HG02642 (cell line): ENCODE measurements at regions not wholly inside any gene's neighbourhood (a gene's known extent, or its start where the extent isn't known, plus 50 kb on each side); places are given as distances from the start of the nearest gene placed in this dataset.
A peak's percentile ranks its signal among the peaks of the same experiment; 100 is the strongest.

Experiments used
- ATAC-seq: cut with Tn5 transposase; IDR thresholded peaks from one replicate; pipeline ENCODE4 v1.9.1; 2021; ENCODE audit warnings: mild to moderate bottlenecking; ENCODE audit not compliant: unreplicated experiment, poor library complexity

DNA sequence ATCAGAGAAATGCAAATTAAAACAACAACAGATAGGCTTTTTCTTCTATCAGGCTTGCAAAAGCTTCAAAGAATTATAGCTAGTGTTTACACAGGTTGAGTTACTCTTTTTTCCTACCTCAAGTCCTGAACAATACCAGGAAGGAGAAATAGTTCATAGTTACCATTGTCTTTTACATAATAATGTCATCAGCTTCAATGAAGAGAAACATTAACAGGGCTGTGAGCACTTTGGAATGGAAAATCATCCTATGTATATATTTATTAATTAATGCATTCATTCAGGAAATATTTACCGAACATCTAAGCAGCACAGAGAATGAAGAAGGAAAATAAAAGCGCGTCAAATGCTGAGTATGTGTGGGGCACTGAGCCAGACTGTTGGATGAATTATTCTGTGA lies 197.3 kb downstream of the ZBTB18 start:
- no peak for ATAC-seq

GRCh38 chr1:244252211-244252610 lies 199.5 kb downstream of the ADSS2 start:
- ATAC-seq: no peak

GRCh38 chr1:244254467-244254866 lies 197.2 kb downstream of the ADSS2 start:
- no peak for ATAC-seq

DNA sequence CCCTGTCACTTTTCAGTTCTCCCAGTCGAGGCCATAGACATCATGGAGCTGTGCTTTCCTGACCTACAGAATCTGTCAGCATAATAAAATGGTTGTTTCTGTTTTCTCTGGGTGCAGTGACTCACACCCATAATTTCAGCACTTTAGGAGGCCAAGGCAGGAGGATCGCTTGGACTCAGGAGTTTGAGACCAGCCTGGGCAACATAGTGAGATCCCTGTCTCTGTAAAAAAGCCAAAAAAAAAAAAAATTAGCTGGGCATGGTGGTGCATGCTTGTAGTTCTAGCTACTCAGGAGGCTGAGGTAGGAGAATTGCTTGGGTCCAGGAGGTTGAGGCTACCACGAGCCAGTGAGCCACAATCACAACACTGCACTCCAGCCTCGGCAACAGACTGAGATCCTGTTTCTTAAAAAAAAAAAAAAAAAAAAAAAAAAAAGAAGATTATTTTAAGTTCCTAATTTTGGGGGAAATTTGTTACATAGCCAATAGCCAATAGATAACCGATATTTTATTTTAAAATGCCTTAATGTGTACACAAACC lies 196.2 kb downstream of the ADSS2 start:
- no peak for ATAC-seq

DNA sequence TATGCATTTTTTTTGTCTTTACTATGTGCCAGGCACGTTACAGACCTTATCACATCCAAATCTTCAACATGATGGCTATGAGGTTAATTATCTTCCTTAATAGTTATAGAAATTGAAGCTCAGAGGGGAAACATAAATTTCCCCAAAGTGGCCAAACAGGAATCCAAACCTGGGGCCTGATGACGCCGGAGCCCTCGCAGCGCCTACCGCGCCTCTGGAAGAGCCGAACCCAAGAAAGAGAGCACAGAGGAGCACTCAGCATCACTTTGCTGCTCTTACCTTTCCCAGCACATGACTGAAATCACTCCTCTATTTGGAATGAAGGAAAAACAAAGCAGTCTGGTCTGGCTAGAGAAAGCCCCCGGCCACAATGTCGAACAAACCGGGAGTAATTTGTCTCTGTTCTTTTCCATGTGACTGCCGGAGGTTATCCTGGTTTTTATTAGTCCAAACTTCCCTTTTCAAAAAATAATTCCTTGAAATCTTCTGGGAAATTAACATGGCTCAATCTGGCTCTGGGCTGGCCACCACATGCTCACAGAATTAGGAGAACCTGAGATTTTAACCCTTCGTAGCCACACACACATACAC lies 195.5 kb downstream of the ADSS2 start:
- ATAC-seq: no peak

GRCh38 chr1:244264163-244264562 lies 187.5 kb downstream of the ADSS2 start:
- ATAC-seq: no peak

- ATAC-seq: no peak
Observed at GRCh38 chr1:244265507-244265906, 186.2 kb downstream of the ADSS2 start.

GRCh38 chr1:244269169-244269568 lies 182.5 kb downstream of the ADSS2 start:
- ATAC-seq: no peak

GRCh38 chr1:244271004-244271403 lies 180.7 kb downstream of the ADSS2 start:
- no peak for ATAC-seq

DNA sequence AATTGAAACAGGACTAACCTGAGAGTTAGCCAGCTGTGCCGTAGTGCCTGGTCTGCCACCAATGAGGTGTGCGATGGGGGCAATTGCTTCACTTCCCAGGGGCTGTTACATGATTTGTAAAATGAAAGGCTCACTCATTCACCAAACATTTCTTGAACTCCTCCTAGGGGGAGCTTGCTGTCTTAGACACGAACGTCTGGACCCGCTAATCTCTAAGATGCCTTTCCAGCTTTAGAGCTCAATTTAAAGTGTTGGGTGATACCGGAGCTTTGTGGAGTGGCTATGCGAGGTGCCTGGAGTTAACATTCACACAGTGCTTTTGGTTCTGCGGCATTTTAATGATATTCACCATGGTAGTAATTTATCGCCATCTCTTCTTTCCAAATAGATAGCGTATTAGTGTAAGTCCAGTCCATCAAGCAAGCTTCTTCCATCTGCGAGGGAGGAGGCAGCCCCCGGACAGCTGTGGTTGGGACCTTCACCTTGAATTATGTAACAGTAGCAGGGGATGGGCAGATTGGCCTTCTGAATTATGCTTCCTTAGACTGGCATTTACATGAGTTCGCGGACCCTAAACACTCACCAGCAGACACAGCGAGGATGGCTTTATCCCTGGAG lies 179.9 kb downstream of the ADSS2 start:
- no peak for ATAC-seq

- peak; percentile 76 for ATAC-seq
Observed at GRCh38 chr1:244272471-244273261, 179.0 kb downstream of the ADSS2 start.

DNA sequence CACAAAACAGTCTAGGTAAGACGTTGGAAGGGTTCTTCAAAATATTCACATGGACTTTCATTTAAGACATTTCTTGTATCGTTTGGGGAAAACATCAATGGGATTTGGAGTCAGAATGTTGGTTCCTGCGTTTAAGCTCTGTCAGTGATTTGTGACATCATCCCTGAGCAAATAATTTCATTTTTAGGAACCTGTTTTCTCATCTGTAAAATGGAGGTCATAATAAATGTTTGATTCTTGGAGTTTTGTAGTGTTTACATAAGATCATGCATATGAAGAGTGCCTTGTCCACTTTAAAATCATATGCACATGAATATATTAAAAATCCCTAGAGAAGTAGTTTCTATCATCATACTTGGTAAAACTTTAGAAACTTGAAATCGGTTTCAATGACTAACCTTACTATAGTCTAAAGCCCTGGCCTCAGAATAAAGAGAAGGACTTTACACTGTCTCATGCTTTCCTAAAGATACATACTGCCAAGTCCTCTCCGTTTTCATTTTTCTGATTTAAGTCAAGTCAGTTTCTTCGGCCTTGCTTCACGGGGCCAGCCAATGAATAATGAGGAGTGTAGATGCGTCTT lies 178.4 kb downstream of the ADSS2 start:
- ATAC-seq: no peak

DNA sequence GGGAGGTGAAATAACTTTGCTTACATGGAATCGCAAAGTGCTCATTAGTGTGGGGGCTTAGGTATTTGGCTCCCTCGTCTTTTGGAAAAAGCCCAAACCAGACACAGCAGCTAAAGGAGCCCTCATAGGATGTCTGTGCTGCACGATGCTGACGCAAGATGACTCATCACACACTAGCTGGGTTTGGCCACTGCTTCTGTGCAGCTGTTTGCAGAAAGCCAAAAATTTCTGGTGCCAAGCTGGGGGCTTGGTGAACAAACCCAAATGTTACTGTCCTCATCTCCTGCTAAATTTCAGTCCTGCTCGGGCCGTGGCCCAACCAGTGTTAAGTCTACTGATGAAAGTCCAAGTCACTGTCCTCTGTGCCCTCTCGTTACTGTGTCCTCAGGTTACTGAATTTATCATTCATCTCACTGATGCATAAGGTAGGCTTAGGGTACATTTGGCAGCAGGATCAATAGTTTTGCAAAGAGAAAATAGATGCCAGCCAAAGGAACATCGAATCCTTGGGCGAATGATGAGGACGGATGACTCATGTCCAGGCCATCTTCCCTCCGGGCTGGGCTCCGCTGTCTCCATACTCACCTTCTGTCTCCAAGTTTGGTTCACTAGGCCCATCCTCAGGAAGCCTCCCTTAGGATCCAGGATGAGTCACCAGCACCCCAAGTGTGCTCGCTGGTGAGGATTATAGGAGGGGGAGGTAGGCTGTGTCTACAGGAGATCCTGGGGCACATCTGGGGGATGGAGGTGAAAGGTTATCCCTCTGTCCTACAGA lies 177.7 kb downstream of the ADSS2 start:
- no peak for ATAC-seq

DNA sequence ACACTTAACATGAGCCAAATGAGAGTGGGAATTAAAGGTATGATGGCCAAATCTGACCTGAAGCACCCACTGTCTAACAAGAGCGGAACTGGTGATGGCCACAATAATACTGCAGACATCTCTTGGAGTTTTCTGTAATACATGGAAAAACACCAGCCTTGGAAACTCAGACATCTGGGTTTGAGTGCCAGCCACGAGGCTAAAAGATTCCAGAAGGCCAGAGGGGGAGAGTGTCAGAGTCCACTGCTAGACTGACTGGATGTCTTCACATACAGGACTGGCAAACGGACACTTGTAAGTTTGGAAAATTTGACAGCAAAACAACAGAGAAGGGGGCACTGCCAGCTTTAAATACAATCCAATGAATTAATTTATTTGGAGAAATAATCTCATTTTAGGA lies 175.1 kb downstream of the ADSS2 start:
- ATAC-seq: no peak

DNA sequence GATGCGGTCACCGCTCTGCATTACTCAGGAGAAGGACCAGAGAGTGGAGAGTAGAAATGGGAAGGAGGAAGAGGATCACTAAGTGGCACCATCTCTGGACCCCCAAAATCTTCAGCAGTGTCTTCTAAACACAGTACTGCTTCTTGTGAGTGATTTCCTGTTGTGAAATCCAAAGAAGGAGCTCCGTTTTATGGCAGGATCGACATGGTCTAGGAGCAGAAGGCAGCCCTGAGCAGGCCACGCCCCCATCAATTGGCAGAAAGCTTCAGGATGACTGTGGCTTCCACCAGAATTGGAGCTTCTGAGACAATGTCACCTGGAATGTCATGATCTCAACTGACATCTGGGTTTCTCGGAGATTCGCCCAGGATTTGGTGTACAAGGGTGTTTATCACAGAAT lies 171.5 kb downstream of the ADSS2 start:
- ATAC-seq: no peak

DNA sequence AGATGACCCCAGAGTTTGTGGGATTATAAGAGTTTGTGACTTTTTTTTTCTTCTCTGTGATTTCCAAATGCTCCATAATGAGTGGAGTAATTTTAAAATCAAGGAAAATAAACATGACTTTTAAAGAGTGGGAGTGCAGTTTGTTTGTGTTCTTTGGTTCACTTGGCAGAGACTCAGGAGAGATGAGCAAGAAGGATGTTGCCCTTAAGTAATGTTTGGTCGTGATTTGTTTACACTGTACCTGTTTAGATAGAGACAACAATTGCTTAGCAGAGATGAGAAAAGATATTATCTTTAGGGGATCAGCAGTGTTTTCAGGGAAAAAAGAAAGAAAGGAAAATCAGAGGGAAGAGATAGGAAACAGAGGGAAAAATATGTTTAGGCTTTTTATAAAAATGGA lies 170.8 kb downstream of the ADSS2 start:
- no peak for ATAC-seq

GRCh38 chr1:244283772-244284171 lies 167.9 kb downstream of the ADSS2 start:
- no peak for ATAC-seq

DNA sequence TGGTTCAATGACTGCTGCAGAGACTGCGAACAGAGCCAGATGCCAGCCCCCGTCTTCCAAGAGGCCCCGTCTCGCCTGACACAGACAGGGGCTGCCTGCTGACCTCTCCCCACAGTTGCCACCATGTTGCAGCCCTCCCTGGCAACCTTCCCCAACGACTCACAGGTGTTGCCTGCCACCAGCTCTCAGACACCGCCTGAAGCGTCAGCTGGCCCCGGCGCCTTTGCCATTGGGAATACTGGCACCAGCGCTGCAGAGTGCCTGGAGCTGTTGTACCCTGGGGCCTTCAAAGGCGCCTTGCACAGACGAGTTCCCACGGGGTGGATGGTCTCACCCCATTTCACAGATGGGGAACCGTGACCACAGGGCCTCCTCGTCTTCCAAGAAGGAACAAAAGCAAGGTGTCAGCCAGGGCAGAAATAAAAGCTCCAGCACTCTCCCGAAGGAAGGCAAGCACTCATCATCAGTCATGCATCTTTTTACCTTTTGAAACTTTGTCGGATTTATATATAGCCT lies 167.0 kb downstream of the ADSS2 start:
- no peak for ATAC-seq

GRCh38 chr1:244286341-244286740 lies 165.4 kb downstream of the ADSS2 start:
- ATAC-seq: no peak

DNA sequence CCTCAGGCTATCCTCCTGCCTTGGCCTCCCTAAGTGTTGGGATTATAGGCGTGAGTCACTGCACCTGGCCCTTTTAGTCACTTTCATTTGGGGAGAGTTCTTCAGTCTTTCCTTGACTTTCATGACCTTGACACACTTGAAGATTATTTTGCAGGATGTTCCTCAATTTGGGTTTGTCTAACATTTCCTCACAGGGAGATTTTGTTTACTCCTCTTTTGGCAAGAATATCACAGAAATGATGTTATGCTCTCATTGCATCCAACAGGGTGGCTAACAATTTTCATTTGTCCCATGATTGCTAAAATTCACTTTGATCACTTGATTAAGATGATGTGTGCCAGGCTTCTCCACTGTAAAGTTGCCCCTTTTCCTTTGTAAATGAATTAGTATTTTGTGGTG lies 164.0 kb downstream of the ADSS2 start:
- no peak for ATAC-seq
